Coronary artery (tissue), 2 donors: ENCODE measurements at regions not wholly inside any gene's neighbourhood (a gene's known extent, or its start where the extent isn't known, plus 50 kb on each side); places are given as distances from the start of the nearest gene placed in this dataset.

Source experiments
- DNase-seq: peaks from one replicate; pipeline ENCODE4 v3.0.0-alpha.2; 2017; ENCODE audit warnings: low spot score
- H3K27ac ChIP-seq, 2 donors: fragments of 200-600 bp; sonication (generic); one replicate each; pipeline ENCODE4 v1.5.1; 2016 to 2019
- H3K4me3 ChIP-seq: fragments of 200-600 bp; sonication (generic); 2 replicates; pipeline ENCODE4 v1.5.1; 2016; ENCODE audit warnings: mild to moderate bottlenecking, moderate library complexity
- CTCF ChIP-seq: fragments of 200-600 bp; sonication (generic); IDR thresholded peaks from one replicate; pipeline ENCODE4 v1.5.1; 2019; ENCODE audit warnings: antibody characterized with exemption

DNA sequence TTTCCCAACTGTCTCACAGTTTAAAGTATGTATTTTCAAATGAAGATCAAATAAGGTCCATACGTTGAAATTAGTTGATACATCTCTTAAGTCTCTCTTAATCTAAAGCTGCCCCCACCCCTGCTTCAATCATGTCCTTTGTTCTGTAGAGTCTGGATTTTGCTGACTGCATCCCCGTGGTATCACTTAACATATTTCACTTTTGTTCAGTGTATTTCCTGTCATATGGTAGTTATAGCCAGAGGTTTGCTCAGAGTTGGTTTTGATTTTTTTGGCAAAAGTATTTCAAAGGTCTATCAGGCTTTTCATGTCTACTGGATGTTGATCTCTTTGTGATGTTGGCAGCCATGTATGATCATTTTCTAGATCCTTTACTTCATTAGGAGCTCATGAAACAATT, 54.4 kb upstream of the ARID5B start:
- Histone ChIP-seq H3K4me3 (no peak overlapping the region), H3K27ac (no peak overlapping the region)
- TF ChIP-seq CTCF: no peak
- no peak for DNase-seq

DNA sequence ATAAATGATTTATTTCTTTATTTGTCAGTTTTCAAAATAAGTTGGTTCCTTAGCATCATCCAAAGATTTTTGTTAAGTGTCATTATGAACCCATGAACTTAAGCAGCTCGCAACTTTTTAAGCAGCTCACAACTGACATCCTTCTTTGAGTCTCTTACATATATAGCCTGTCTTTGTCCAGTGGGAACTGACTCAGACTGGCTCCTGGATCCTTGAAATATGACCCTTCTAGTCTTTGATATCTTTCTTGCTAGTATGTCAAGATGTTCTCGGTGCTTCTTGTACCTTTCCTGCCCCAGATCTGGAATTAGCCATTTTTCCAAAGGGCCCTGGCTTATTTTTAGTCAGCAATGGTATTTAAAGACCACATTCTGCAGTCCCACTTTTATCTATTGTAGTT, 53.9 kb upstream of the ARID5B start:
- H3K4me3 ChIP-seq: no peak overlapping the region
- no peak for TF ChIP-seq CTCF
- no peak overlapping the region for H3K27ac ChIP-seq
- no peak for DNase-seq

GRCh38 chr10:61850376-61850775, 51.1 kb upstream of the ARID5B start:
- Histone ChIP-seq H3K27ac (no peak overlapping the region), H3K4me3 (no peak overlapping the region)
- no peak for DNase-seq
- TF ChIP-seq CTCF: no peak
